ENCODE measurements at regions not wholly inside any gene's neighbourhood (a gene's known extent, or its start where the extent isn't known, plus 50 kb on each side); places are given as distances from the start of the nearest gene placed in this dataset.

GRCh38 chr14:85038526-85039352, 491.2 kb upstream of the FLRT2 start:
- H3K27me3 ChIP-seq (replicated peaks) = no peaks in the 10 kb centered on the region
- no peak overlapping the region for H3K4me3 ChIP-seq
- no peak overlapping the region for H3K27ac ChIP-seq
- DNase-seq (ENCODE audit: low read depth in 1 of 2, low spot score in 2 of 2) = no peak
- no peaks in the 10 kb centered on the region for H3K9me3 ChIP-seq (replicated peaks)
- no peaks in the 10 kb centered on the region for H3K4me1 ChIP-seq (replicated peaks)
- H3K36me3 ChIP-seq = no peaks in the 10 kb centered on the region

GRCh38 chr14:85039353-85039626, 490.7 kb upstream of the FLRT2 start:
- no peaks in the 10 kb centered on the region for H3K9me3 ChIP-seq (replicated peaks)
- H3K4me1 ChIP-seq (replicated peaks) = no peaks in the 10 kb centered on the region
- no peaks in the 10 kb centered on the region for H3K36me3 ChIP-seq
- H3K27ac ChIP-seq = no peak overlapping the region
- no peak for DNase-seq (ENCODE audit: low read depth in 1 of 2, low spot score in 2 of 2)
- H3K4me3 ChIP-seq = no peak overlapping the region
- no peaks in the 10 kb centered on the region for H3K27me3 ChIP-seq (replicated peaks)

GRCh38 chr14:85040046-85040685, 489.8 kb upstream of the FLRT2 start:
- no peak overlapping the region for H3K4me3 ChIP-seq
- H3K9me3 ChIP-seq (replicated peaks) = no peaks in the 10 kb centered on the region
- H3K36me3 ChIP-seq = no peaks in the 10 kb centered on the region
- no peaks in the 10 kb centered on the region for H3K4me1 ChIP-seq (replicated peaks)
- H3K27me3 ChIP-seq (replicated peaks) = no peaks in the 10 kb centered on the region
- DNase-seq (ENCODE audit: low read depth in 1 of 2, low spot score in 2 of 2) = no peak
- H3K27ac ChIP-seq = no peak overlapping the region

GRCh38 chr14:85041618-85042017, 488.3 kb upstream of the FLRT2 start:
- Histone ChIP-seq H3K36me3 (no peaks in the 10 kb centered on the region), H3K27me3 (replicated peaks) (no peaks in the 10 kb centered on the region), H3K4me3 (no peak overlapping the region), H3K27ac (no peak overlapping the region), H3K4me1 (replicated peaks) (no peaks in the 10 kb centered on the region), H3K9me3 (replicated peaks) (no peaks in the 10 kb centered on the region)
- no peak for DNase-seq (ENCODE audit: low read depth in 1 of 2, low spot score in 2 of 2)

- no peak overlapping the region for H3K4me3 ChIP-seq
- H3K36me3 ChIP-seq = no peaks in the 10 kb centered on the region
- H3K27me3 ChIP-seq (replicated peaks) = no peaks in the 10 kb centered on the region
- no peaks in the 10 kb centered on the region for H3K4me1 ChIP-seq (replicated peaks)
- H3K9me3 ChIP-seq (replicated peaks) = no peaks in the 10 kb centered on the region
- DNase-seq (ENCODE audit: low read depth in 1 of 2, low spot score in 2 of 2) = no peak
- no peak overlapping the region for H3K27ac ChIP-seq
These were observed 487.6 kb upstream of the FLRT2 start for GRCh38 chr14:85042301-85042700.

GRCh38 chr14:85050180-85050579, 479.8 kb upstream of the FLRT2 start:
- DNase-seq (ENCODE audit: low read depth in 1 of 2, low spot score in 2 of 2) = no peak
- H3K27me3 ChIP-seq (replicated peaks) = no peaks in the 10 kb centered on the region

GRCh38 chr14:85052646-85053045, 477.3 kb upstream of the FLRT2 start:
- no peaks in the 10 kb centered on the region for H3K36me3 ChIP-seq
- no peak overlapping the region for H3K4me3 ChIP-seq
- H3K27me3 ChIP-seq (replicated peaks) = no peaks in the 10 kb centered on the region
- H3K27ac ChIP-seq = no peak overlapping the region
- DNase-seq (ENCODE audit: low read depth in 1 of 2, low spot score in 2 of 2) = no peak
- H3K9me3 ChIP-seq (replicated peaks) = no peaks in the 10 kb centered on the region
- H3K4me1 ChIP-seq (replicated peaks) = no peaks in the 10 kb centered on the region

More at GRCh38 chr14:85050180-85050579, 479.8 kb upstream of the FLRT2 start:
- H3K9me3 ChIP-seq (replicated peaks) = no peaks in the 10 kb centered on the region
- H3K27ac ChIP-seq = no peak overlapping the region
- H3K36me3 ChIP-seq = no peaks in the 10 kb centered on the region
- H3K4me3 ChIP-seq = no peak overlapping the region
- H3K4me1 ChIP-seq (replicated peaks) = no peaks in the 10 kb centered on the region

GRCh38 chr14:85054178-85054577, 475.8 kb upstream of the FLRT2 start:
- H3K36me3 ChIP-seq = no peaks in the 10 kb centered on the region
- H3K27ac ChIP-seq = no peak overlapping the region
- no peaks in the 10 kb centered on the region for H3K9me3 ChIP-seq (replicated peaks)
- no peaks in the 10 kb centered on the region for H3K27me3 ChIP-seq (replicated peaks)
- H3K4me3 ChIP-seq = no peak overlapping the region
- no peak for DNase-seq (ENCODE audit: low read depth in 1 of 2, low spot score in 2 of 2)
- H3K4me1 ChIP-seq (replicated peaks) = no peaks in the 10 kb centered on the region

- DNase-seq (ENCODE audit: low read depth in 1 of 2, low spot score in 2 of 2) = no peak
- Histone ChIP-seq H3K27ac (no peak overlapping the region), H3K27me3 (replicated peaks) (no peaks in the 10 kb centered on the region), H3K36me3 (no peaks in the 10 kb centered on the region), H3K9me3 (replicated peaks) (no peaks in the 10 kb centered on the region), H3K4me3 (no peak overlapping the region), H3K4me1 (replicated peaks) (no peaks in the 10 kb centered on the region)
These were observed 473.7 kb upstream of the FLRT2 start for GRCh38 chr14:85056267-85056666.

GRCh38 chr14:85057221-85057620, 472.7 kb upstream of the FLRT2 start:
- Histone ChIP-seq H3K36me3 (no peaks in the 10 kb centered on the region), H3K4me1 (replicated peaks) (no peaks in the 10 kb centered on the region), H3K27ac (no peak overlapping the region), H3K27me3 (replicated peaks) (no peaks in the 10 kb centered on the region), H3K4me3 (no peak overlapping the region), H3K9me3 (replicated peaks) (no peaks in the 10 kb centered on the region)
- DNase-seq (ENCODE audit: low read depth in 1 of 2, low spot score in 2 of 2) = no peak

GRCh38 chr14:85058150-85058549, 471.8 kb upstream of the FLRT2 start:
- Histone ChIP-seq H3K36me3 (no peaks in the 10 kb centered on the region), H3K4me1 (replicated peaks) (no peaks in the 10 kb centered on the region), H3K4me3 (no peak overlapping the region), H3K9me3 (replicated peaks) (no peaks in the 10 kb centered on the region), H3K27ac (no peak overlapping the region), H3K27me3 (replicated peaks) (no peaks in the 10 kb centered on the region)
- no peak for DNase-seq (ENCODE audit: low read depth in 1 of 2, low spot score in 2 of 2)

GRCh38 chr14:85060121-85060520, 469.8 kb upstream of the FLRT2 start:
- H3K9me3 ChIP-seq (replicated peaks) = no peaks in the 10 kb centered on the region; the same call in 1 of the 2 replicates
- no peak overlapping the region for H3K4me3 ChIP-seq
- no peak for DNase-seq (ENCODE audit: low read depth in 1 of 2, low spot score in 2 of 2)
- no peaks in the 10 kb centered on the region for H3K4me1 ChIP-seq (replicated peaks)
- H3K27ac ChIP-seq = no peak overlapping the region
- H3K36me3 ChIP-seq = no peaks in the 10 kb centered on the region
- H3K27me3 ChIP-seq (replicated peaks) = no peaks in the 10 kb centered on the region

- no peak overlapping the region for H3K4me3 ChIP-seq
- H3K4me1 ChIP-seq (replicated peaks) = no peaks in the 10 kb centered on the region
- no peak for DNase-seq (ENCODE audit: low read depth in 1 of 2, low spot score in 2 of 2)
- H3K9me3 ChIP-seq (replicated peaks) = no peaks in the 10 kb centered on the region; the same call in 1 of the 2 replicates
- no peaks in the 10 kb centered on the region for H3K36me3 ChIP-seq
- H3K27me3 ChIP-seq (replicated peaks) = no peaks in the 10 kb centered on the region
- H3K27ac ChIP-seq = no peak overlapping the region
These were observed 468.7 kb upstream of the FLRT2 start for GRCh38 chr14:85061256-85061655.

GRCh38 chr14:85063747-85064146, 466.2 kb upstream of the FLRT2 start:
- no peaks in the 10 kb centered on the region for H3K36me3 ChIP-seq
- H3K4me1 ChIP-seq (replicated peaks) = no peaks in the 10 kb centered on the region
- no peak overlapping the region for H3K27ac ChIP-seq
- H3K9me3 ChIP-seq (replicated peaks) = no peaks in the 10 kb centered on the region; the same call in 1 of the 2 replicates
- H3K27me3 ChIP-seq (replicated peaks) = no peaks in the 10 kb centered on the region
- no peak overlapping the region for H3K4me3 ChIP-seq
- DNase-seq (ENCODE audit: low read depth in 1 of 2, low spot score in 2 of 2) = no peak
